ENCODE measurements at regions not wholly inside any gene's neighbourhood (a gene's known extent, or its start where the extent isn't known, plus 50 kb on each side); places are given as distances from the start of the nearest gene placed in this dataset.

DNA sequence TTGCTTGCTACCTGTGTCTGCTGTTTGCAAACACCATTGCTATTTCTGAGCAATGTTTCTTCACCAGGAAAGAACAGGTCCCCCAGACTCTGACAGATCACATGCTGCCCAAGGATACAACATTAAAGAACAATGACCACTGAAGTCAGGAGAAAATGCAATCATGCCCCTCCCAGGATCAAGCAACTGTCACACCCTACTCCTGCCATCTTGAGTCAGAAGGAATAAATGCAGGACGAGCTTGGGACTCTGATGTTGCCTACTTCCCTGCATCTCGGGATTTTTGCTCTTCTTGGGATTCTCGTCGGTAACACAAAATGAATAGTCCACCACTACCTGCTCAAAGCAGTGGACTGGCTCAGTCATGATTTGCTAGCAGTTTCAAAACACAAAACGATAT, 490.6 kb downstream of the COG6 start:
- peaks cover 0 to 3% (median 0%) of the 10 kb centered on the region in 3 donors for H3K4me1 ChIP-seq (ENCODE audit: control insufficient read depth in 2 of 3, insufficient read depth in 2 of 3, low read depth in 1 of 3, low read length in 3 of 3)
- H3K9me3 ChIP-seq (ENCODE audit: control insufficient read depth in 2 of 3, insufficient read depth in 1 of 3, low read length in 3 of 3): no peaks in the 10 kb centered on the region
- H3K9ac ChIP-seq (ENCODE audit: low read length in 3 of 3): no peak overlapping the region
- DNase-seq: no peak
- TF ChIP-seq, protein P1, sequence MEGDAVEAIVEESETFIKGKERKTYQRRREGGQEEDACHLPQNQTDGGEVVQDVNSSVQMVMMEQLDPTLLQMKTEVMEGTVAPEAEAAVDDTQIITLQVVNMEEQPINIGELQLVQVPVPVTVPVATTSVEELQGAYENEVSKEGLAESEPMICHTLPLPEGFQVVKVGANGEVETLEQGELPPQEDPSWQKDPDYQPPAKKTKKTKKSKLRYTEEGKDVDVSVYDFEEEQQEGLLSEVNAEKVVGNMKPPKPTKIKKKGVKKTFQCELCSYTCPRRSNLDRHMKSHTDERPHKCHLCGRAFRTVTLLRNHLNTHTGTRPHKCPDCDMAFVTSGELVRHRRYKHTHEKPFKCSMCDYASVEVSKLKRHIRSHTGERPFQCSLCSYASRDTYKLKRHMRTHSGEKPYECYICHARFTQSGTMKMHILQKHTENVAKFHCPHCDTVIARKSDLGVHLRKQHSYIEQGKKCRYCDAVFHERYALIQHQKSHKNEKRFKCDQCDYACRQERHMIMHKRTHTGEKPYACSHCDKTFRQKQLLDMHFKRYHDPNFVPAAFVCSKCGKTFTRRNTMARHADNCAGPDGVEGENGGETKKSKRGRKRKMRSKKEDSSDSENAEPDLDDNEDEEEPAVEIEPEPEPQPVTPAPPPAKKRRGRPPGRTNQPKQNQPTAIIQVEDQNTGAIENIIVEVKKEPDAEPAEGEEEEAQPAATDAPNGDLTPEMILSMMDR (IDR thresholded peaks at IDR 0.05; ENCODE audit: borderline replicate concordance, extremely low read depth, insufficient read depth): no peak
- intact Hi-C loops (cut with DNase I): no loop called here
- no peak overlapping the region for H3K4me3 ChIP-seq (ENCODE audit: low read length in 3 of 3)
- no peak for FAIRE-seq
- H3K36me3 ChIP-seq (ENCODE audit: control insufficient read depth in 2 of 3, insufficient read depth in 3 of 3, low read length in 3 of 3): no peaks in the 10 kb centered on the region
- H3K27me3 ChIP-seq (ENCODE audit: control insufficient read depth, insufficient read depth, low read length): no peaks in the 10 kb centered on the region
- H3K27ac ChIP-seq (ENCODE audit: low read depth in 2 of 2, low read length in 2 of 2): no peak overlapping the region

GRCh38 chr13:40146611-40147117, 491.2 kb downstream of the COG6 start:
- Histone ChIP-seq H3K27ac (ENCODE audit: low read depth in 2 of 2, low read length in 2 of 2) (no peak overlapping the region), H3K4me3 (ENCODE audit: low read length in 3 of 3) (no peak overlapping the region), H3K9ac (ENCODE audit: low read length in 3 of 3) (no peak overlapping the region), H3K9me3 (ENCODE audit: control insufficient read depth in 2 of 3, insufficient read depth in 1 of 3, low read length in 3 of 3) (no peaks in the 10 kb centered on the region), H3K36me3 (ENCODE audit: control insufficient read depth in 2 of 3, insufficient read depth in 3 of 3, low read length in 3 of 3) (no peaks in the 10 kb centered on the region), H3K4me1 (ENCODE audit: control insufficient read depth in 2 of 3, insufficient read depth in 2 of 3, low read depth in 1 of 3, low read length in 3 of 3) (peaks cover 0 to 3% (median under 1%) of the 10 kb centered on the region in 3 donors), H3K27me3 (ENCODE audit: control insufficient read depth, insufficient read depth, low read length) (no peaks in the 10 kb centered on the region)
- TF ChIP-seq, protein P1 (IDR thresholded peaks at IDR 0.05; ENCODE audit: borderline replicate concordance, extremely low read depth, insufficient read depth): no peak
- FAIRE-seq (no peak), DNase-seq (no peak)
- intact Hi-C loops (cut with DNase I): no loop called here

DNA sequence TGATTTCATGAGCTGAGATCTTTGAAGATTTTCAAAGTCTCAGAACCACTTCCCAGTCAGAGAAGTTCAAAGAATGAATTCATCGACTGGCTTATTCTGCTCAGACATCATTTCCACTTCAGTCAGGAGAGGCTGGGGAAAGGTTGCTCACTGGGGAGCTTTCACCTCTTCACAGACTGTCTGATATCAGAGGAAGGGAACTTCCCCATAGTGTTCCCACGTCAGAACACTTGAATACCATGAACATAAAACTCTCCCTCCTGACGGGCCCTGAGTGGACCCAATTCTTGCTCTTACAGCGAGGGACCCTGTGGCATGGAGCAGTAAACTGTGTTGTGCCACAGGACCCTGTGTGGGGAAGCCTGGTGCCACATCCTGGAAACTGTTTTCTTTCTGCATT, 492.6 kb downstream of the COG6 start:
- H3K4me1 ChIP-seq (ENCODE audit: control insufficient read depth in 2 of 3, insufficient read depth in 2 of 3, low read depth in 1 of 3, low read length in 3 of 3): peaks cover 0 to 5% (median 3%) of the 10 kb centered on the region in 3 donors
- no peaks in the 10 kb centered on the region for H3K36me3 ChIP-seq (ENCODE audit: control insufficient read depth in 2 of 3, insufficient read depth in 3 of 3, low read length in 3 of 3)
- FAIRE-seq (no peak), DNase-seq (no peak)
- no peak overlapping the region for H3K9ac ChIP-seq (ENCODE audit: low read length in 3 of 3)
- no peaks in the 10 kb centered on the region for H3K9me3 ChIP-seq (ENCODE audit: control insufficient read depth in 2 of 3, insufficient read depth in 1 of 3, low read length in 3 of 3)
- intact Hi-C loops (cut with DNase I): no loop called here
- TF ChIP-seq, protein P1 (IDR thresholded peaks at IDR 0.05; ENCODE audit: borderline replicate concordance, extremely low read depth, insufficient read depth): no peak
- H3K27me3 ChIP-seq (ENCODE audit: control insufficient read depth, insufficient read depth, low read length): no peaks in the 10 kb centered on the region
- no peak overlapping the region for H3K27ac ChIP-seq (ENCODE audit: low read depth in 2 of 2, low read length in 2 of 2)
- H3K4me3 ChIP-seq (ENCODE audit: low read length in 3 of 3): no peak overlapping the region

GRCh38 chr13:40148742-40149141, 493.3 kb downstream of the COG6 start:
- FAIRE-seq (no peak), DNase-seq (no peak)
- Histone ChIP-seq H3K27ac (ENCODE audit: low read depth in 2 of 2, low read length in 2 of 2) (peak overlapping the region in 1 of 2 donors; percentile 15), H3K4me1 (ENCODE audit: control insufficient read depth in 2 of 3, insufficient read depth in 2 of 3, low read depth in 1 of 3, low read length in 3 of 3) (peaks cover 0 to 5% (median 3%) of the 10 kb centered on the region in 3 donors), H3K27me3 (ENCODE audit: control insufficient read depth, insufficient read depth, low read length) (no peaks in the 10 kb centered on the region), H3K9me3 (ENCODE audit: control insufficient read depth in 2 of 3, insufficient read depth in 1 of 3, low read length in 3 of 3) (no peaks in the 10 kb centered on the region), H3K9ac (ENCODE audit: low read length in 3 of 3) (no peak overlapping the region), H3K36me3 (ENCODE audit: control insufficient read depth in 2 of 3, insufficient read depth in 3 of 3, low read length in 3 of 3) (no peaks in the 10 kb centered on the region), H3K4me3 (ENCODE audit: low read length in 3 of 3) (no peak overlapping the region)
- TF ChIP-seq, protein P1 (IDR thresholded peaks at IDR 0.05; ENCODE audit: borderline replicate concordance, extremely low read depth, insufficient read depth): no peak
- intact Hi-C loops (cut with DNase I): no loop called here
